SK-N-SH (cell line): ENCODE measurements at regions not wholly inside any gene's neighbourhood (a gene's known extent, or its start where the extent isn't known, plus 50 kb on each side); places are given as distances from the start of the nearest gene placed in this dataset.

Experiments
- CTCF ChIA-PET: fragments of 300-600, 350-600 bp; formaldehyde crosslinking; extraction: SDS; loops from one replicate; lab custom pipeline; 2021; lab: Yijun Ruan, JAX
- POLR2A ChIA-PET: fragments of 350-600 bp; sonication (Branson Sonifier 250); formaldehyde crosslinking; extraction: SDS; loops from one replicate; lab custom pipeline; 2020; ENCODE audit warnings: antibody characterized with exemption, inconsistent platforms; lab: Yijun Ruan, JAX
- DNase-seq: peaks from one replicate; pipeline ENCODE4 v3.0.0; 2012
- H2AFZ ChIP-seq: fragments of 200-600 bp; sonication (generic); 2 replicates; pipeline ENCODE4 v1.8.1; 2016; ENCODE audit warnings: antibody characterized with exemption, mild to moderate bottlenecking, low read depth
- H3F3A ChIP-seq: fragments of 200-600 bp; sonication (generic); replicated peaks from 2 replicates; pipeline ENCODE3; 2016; ENCODE audit warnings: antibody characterized with exemption, mild to moderate bottlenecking; ENCODE audit not compliant: insufficient read depth
- H3K27ac ChIP-seq, 2 experiments: fragments of 200-500 bp in 1 of 2; fragments of 200-600 bp in 1 of 2; sonication (Bioruptor generic) in 1 of 2; sonication (generic), shearing (Covaris generic) in 1 of 2; 2 replicates each; pipeline versions ENCODE4 v1.5.1 to v1.6.1; 2014 to 2016; ENCODE audit warnings: low read depth in 2 of 2, inconsistent platforms in 1 of 2, low read length in 1 of 2, mild to moderate bottlenecking in 1 of 2, mixed read lengths in 1 of 2
- H3K27me3 ChIP-seq: fragments of 200-600 bp; sonication (generic), shearing (Covaris generic); 2 replicates; pipeline ENCODE4 v1.6.1; 2016; ENCODE audit warnings: mixed run types; ENCODE audit not compliant: insufficient read depth
- H3K36me3 ChIP-seq, 2 experiments: fragments of 200-500 bp in 1 of 2; fragments of 200-600 bp in 1 of 2; sonication (Bioruptor generic) in 1 of 2; sonication (generic) in 1 of 2; replicated peaks in 1 of 2; 2 replicates each; pipeline versions ENCODE3 to v1.5.1; 2014 to 2016; ENCODE audit warnings: low read length in 1 of 2, mild to moderate bottlenecking in 1 of 2; ENCODE audit not compliant: insufficient read depth in 2 of 2, control insufficient read depth in 1 of 2
- H3K4me1 ChIP-seq, 2 experiments: fragments of 200-500 bp in 1 of 2; fragments of 200-600 bp in 1 of 2; sonication (Bioruptor generic) in 1 of 2; sonication (generic), shearing (Covaris generic) in 1 of 2; 2 replicates each; pipeline versions ENCODE4 v1.5.1 to v1.6.1; 2014 to 2016; ENCODE audit warnings: low read depth in 1 of 2, low read length in 1 of 2, mixed run types in 1 of 2; ENCODE audit not compliant: insufficient read depth in 2 of 2, control insufficient read depth in 1 of 2
- H3K4me2 ChIP-seq: fragments of 200-600 bp; sonication (generic), shearing (Covaris generic); 2 replicates; pipeline ENCODE4 v1.6.1; 2017; ENCODE audit warnings: mixed run types
- H3K4me3 ChIP-seq, 2 experiments: fragments of 200-500 bp in 1 of 2; fragments of 200-600 bp in 1 of 2; sonication (Bioruptor generic) in 1 of 2; sonication (generic), shearing (Covaris generic) in 1 of 2; 2 replicates each; pipeline versions ENCODE4 v1.5.1 to v1.8.1; 2014 to 2016; ENCODE audit warnings: low read depth in 2 of 2, inconsistent platforms in 1 of 2, low read length in 1 of 2, mild to moderate bottlenecking in 1 of 2, mixed read lengths in 1 of 2, moderate library complexity in 1 of 2
- H3K79me2 ChIP-seq: fragments of 200-600 bp; sonication (generic); 2 replicates; pipeline ENCODE4 v1.8.1; 2017; ENCODE audit warnings: mild to moderate bottlenecking; ENCODE audit not compliant: insufficient read depth
- H3K9ac ChIP-seq: fragments of 200-600 bp; sonication (generic); 2 replicates; pipeline ENCODE4 v1.6.1; 2017; ENCODE audit warnings: mixed run types
- H3K9me2 ChIP-seq: fragments of 200-600 bp; sonication (generic); 2 replicates; pipeline ENCODE4 v1.6.1; 2017; ENCODE audit warnings: mixed run types
- H3K9me3 ChIP-seq: fragments of 200-600 bp; sonication (generic); 2 replicates; pipeline ENCODE4 v1.6.1; 2017; ENCODE audit warnings: mixed run types, mild to moderate bottlenecking, moderate library complexity
- H4K20me1 ChIP-seq: fragments of 200-600 bp; sonication (generic); 2 replicates; pipeline ENCODE4 v1.6.1; 2017; ENCODE audit warnings: mild to moderate bottlenecking, mixed run types; ENCODE audit not compliant: insufficient read depth
- ELF1 ChIP-seq: IDR thresholded peaks from 2 replicates; pipeline ENCODE4 v1.4.0; 2012
- EZH2phosphoT487 ChIP-seq: fragments of 200-600 bp; sonication (generic); IDR thresholded peaks from 2 replicates; pipeline ENCODE4 v1.6.1; 2017; ENCODE audit warnings: low read depth, mixed run types, mild to moderate bottlenecking, antibody characterized with exemption, moderate library complexity, borderline replicate concordance
- FOXM1 ChIP-seq: IDR thresholded peaks from 2 replicates; pipeline ENCODE4 v1.4.0; 2012; ENCODE audit warnings: low read depth, mild to moderate bottlenecking
- MEF2A ChIP-seq: IDR thresholded peaks from 2 replicates; pipeline ENCODE4 v1.4.0; 2012; ENCODE audit warnings: low read depth, borderline replicate concordance
- NFIC ChIP-seq: IDR thresholded peaks from 2 replicates; pipeline ENCODE4 v1.4.0; 2012; ENCODE audit warnings: borderline replicate concordance
- RAD21 ChIP-seq: IDR thresholded peaks from 2 replicates; pipeline ENCODE4 v1.6.1; 2012; ENCODE audit warnings: mild to moderate bottlenecking, low read length
- RCOR1 ChIP-seq: fragments of 150-350 bp; IDR thresholded peaks from 2 replicates; pipeline ENCODE4 v1.6.1; 2017; ENCODE audit warnings: antibody characterized with exemption, low read length
- RFX5 ChIP-seq: IDR thresholded peaks from 2 replicates; pipeline ENCODE4 v1.6.1; 2012; ENCODE audit warnings: mild to moderate bottlenecking, improper control_type of control experiment, low read length
- TAF1 ChIP-seq: IDR thresholded peaks from 2 replicates; pipeline ENCODE4 v1.6.1; 2012; ENCODE audit warnings: low read depth, mild to moderate bottlenecking, low read length, moderate library complexity, borderline replicate concordance
- TCF12 ChIP-seq: IDR thresholded peaks from 2 replicates; pipeline ENCODE4 v1.4.0; 2012
- WGBS: methylation state at CpG from one replicate; pipeline ENCODE4 v1.1.6; 2017; ENCODE audit warnings: low lambda C conversion rate; 5-methylcytosine and 5-hydroxymethylcytosine counted together
- TF ChIP-seq, protein P1 (sequence below): fragments of 200-600 bp; sonication (generic); IDR thresholded peaks from 2 replicates; pipeline ENCODE4 v1.6.1; 2017; ENCODE audit warnings: antibody characterized with exemption, mild to moderate bottlenecking, moderate library complexity
- TF ChIP-seq, protein P2 (sequence below): IDR thresholded peaks from 2 replicates; pipeline ENCODE4 v1.4.0; 2012; ENCODE audit warnings: low read depth, borderline replicate concordance
- TF ChIP-seq, protein P3 (sequence below): IDR thresholded peaks from 2 replicates; pipeline ENCODE4 v1.6.1; 2012; ENCODE audit warnings: mild to moderate bottlenecking, low read depth, low read length, moderate library complexity
- TF ChIP-seq, protein P4 (sequence below): fragments of 150-350 bp; IDR thresholded peaks from 2 replicates; pipeline ENCODE4 v1.6.1; 2016; ENCODE audit warnings: mild to moderate bottlenecking, low read depth, low read length

DNA sequence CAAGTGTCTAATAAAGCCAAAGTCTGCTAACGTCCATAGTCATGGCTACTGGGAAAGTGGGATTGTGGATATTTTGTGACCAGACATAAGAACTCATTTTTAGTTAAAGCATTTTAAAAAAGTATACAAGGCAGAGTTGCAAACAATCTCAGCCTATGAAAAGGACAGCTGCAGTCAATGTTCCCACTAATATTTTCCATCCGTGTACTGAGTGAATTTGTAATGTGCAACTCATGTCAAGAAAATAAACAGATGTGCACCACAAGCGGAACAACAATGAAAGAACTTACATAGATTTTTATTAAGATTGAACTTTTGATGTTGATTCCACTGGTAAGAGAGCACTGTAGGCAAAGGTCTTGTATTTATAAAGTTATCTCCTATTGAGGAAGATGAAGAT lies 231.3 kb upstream of the SEMA6D start (continued):
- TF ChIP-seq RCOR1, result no peak
- no peak for TF ChIP-seq FOXM1
- TF ChIP-seq TAF1, result no peak

DNA sequence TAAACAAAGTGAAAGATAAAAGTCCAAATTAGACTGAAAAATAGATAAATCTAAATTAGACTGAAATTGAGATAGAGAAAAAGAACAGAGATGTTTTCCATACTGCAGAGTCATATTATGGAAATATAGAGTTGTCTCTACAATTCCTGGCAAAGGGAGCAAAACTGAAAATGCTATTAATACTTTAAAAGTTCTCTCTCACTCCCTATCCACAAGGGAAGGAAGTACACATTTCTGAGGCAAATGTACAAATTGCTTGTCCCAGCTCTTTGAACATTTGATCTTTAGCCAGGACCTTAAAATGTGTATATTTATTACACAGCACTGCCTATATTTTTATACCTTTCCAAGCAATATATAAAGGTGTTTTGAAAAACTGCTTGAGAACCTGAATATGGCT lies 225.1 kb upstream of the SEMA6D start:
- H3K27ac ChIP-seq, result no peak overlapping the region
- CTCF ChIA-PET, result interaction anchor here (1.0 kb wide), 1 partner anchor 125 kb away, joined by 4 read pairs; no protein-coding TSS in a partner anchor
- no peaks in the 10 kb centered on the region for H3K36me3 ChIP-seq
- no peaks in the 10 kb centered on the region for H4K20me1 ChIP-seq
- H3K9me3 ChIP-seq, result no peaks in the 10 kb centered on the region
- H3K4me2 ChIP-seq, result no peak overlapping the region
- H3K27me3 ChIP-seq, result no peaks in the 10 kb centered on the region
- no peaks in the 10 kb centered on the region for H3K79me2 ChIP-seq
- H2AFZ ChIP-seq, result no peak overlapping the region
- no peak overlapping the region for H3K4me3 ChIP-seq
- H3F3A ChIP-seq, result no peaks in the 10 kb centered on the region
- H3K9me2 ChIP-seq, result no peaks in the 10 kb centered on the region
- POLR2A ChIA-PET, result no interaction called here
- H3K9ac ChIP-seq, result no peak overlapping the region
- no peaks in the 10 kb centered on the region for H3K4me1 ChIP-seq
- DNase-seq, result no peak
- no peak for TF ChIP-seq TCF12
- no peak for TF ChIP-seq ELF1
- no peak for TF ChIP-seq MEF2A
- TF ChIP-seq, protein P1, sequence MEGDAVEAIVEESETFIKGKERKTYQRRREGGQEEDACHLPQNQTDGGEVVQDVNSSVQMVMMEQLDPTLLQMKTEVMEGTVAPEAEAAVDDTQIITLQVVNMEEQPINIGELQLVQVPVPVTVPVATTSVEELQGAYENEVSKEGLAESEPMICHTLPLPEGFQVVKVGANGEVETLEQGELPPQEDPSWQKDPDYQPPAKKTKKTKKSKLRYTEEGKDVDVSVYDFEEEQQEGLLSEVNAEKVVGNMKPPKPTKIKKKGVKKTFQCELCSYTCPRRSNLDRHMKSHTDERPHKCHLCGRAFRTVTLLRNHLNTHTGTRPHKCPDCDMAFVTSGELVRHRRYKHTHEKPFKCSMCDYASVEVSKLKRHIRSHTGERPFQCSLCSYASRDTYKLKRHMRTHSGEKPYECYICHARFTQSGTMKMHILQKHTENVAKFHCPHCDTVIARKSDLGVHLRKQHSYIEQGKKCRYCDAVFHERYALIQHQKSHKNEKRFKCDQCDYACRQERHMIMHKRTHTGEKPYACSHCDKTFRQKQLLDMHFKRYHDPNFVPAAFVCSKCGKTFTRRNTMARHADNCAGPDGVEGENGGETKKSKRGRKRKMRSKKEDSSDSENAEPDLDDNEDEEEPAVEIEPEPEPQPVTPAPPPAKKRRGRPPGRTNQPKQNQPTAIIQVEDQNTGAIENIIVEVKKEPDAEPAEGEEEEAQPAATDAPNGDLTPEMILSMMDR, result no peak
- TF ChIP-seq RFX5, result no peak
- no peak for TF ChIP-seq FOXM1
- TF ChIP-seq, protein P2, sequence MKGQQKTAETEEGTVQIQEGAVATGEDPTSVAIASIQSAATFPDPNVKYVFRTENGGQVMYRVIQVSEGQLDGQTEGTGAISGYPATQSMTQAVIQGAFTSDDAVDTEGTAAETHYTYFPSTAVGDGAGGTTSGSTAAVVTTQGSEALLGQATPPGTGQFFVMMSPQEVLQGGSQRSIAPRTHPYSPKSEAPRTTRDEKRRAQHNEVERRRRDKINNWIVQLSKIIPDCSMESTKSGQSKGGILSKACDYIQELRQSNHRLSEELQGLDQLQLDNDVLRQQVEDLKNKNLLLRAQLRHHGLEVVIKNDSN, result no peak
- no peak for TF ChIP-seq RCOR1
- TF ChIP-seq NFIC, result no peak

DNA sequence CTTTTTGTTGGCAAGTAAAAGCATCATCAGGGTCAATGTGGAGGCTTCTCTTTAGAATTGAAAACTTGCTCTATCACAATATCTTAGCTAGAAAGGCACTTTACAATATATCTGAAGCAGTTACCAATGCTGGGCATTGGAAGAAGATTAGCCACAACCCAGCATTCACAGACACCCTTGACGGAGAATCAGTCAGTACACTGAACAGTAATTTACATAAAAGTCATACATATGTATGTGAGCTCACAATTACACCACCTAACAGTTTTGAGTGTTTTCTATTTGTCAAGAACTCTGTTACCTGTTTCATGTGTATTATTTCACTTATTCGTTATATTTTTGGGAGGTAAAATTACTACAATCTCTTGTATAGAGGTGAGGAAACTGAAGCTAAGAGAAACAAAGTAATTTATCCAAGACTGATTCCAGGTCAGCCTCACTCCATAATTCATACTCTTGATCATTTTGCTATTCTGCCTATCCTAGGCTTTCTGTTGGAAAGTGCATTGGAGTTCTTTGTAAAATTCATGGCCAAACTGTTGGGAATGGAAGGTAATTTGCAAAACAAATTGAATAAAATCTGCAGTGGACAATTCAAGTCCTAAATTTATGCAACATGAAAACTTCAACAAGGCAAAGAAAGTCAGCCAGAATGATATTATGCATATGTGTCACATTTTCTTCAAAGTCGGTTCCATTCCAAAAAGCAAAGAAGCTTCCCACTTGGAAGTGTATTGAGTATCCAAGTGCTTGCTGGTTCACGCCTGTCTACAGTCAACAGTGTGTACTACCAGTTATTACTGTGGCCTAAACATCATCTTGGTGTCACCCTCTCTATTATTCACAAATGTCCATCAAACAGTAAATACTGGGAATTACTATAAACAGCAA lies 223.7 kb upstream of the SEMA6D start:
- 74% methylated on average over 4 of the region's 4 CpGs for WGBS
- no peak overlapping the region for H3K9ac ChIP-seq
- no peaks in the 10 kb centered on the region for H3K9me3 ChIP-seq
- H3F3A ChIP-seq, result no peaks in the 10 kb centered on the region
- no peak overlapping the region for H3K4me2 ChIP-seq
- H3K27ac ChIP-seq, result no peak overlapping the region
- no peak for DNase-seq
- H3K4me1 ChIP-seq, result no peaks in the 10 kb centered on the region
- H3K27me3 ChIP-seq, result no peaks in the 10 kb centered on the region
- CTCF ChIA-PET, result interaction anchor here (0.7 kb wide), 1 partner anchor 494 kb away, joined by 3 read pairs; no protein-coding TSS in a partner anchor
- H4K20me1 ChIP-seq, result no peaks in the 10 kb centered on the region
- POLR2A ChIA-PET, result no interaction called here
- H3K36me3 ChIP-seq, result no peaks in the 10 kb centered on the region
- H2AFZ ChIP-seq, result no peak overlapping the region
- H3K9me2 ChIP-seq, result no peaks in the 10 kb centered on the region
- H3K4me3 ChIP-seq, result no peak overlapping the region
- H3K79me2 ChIP-seq, result no peaks in the 10 kb centered on the region
- TF ChIP-seq, protein P3, sequence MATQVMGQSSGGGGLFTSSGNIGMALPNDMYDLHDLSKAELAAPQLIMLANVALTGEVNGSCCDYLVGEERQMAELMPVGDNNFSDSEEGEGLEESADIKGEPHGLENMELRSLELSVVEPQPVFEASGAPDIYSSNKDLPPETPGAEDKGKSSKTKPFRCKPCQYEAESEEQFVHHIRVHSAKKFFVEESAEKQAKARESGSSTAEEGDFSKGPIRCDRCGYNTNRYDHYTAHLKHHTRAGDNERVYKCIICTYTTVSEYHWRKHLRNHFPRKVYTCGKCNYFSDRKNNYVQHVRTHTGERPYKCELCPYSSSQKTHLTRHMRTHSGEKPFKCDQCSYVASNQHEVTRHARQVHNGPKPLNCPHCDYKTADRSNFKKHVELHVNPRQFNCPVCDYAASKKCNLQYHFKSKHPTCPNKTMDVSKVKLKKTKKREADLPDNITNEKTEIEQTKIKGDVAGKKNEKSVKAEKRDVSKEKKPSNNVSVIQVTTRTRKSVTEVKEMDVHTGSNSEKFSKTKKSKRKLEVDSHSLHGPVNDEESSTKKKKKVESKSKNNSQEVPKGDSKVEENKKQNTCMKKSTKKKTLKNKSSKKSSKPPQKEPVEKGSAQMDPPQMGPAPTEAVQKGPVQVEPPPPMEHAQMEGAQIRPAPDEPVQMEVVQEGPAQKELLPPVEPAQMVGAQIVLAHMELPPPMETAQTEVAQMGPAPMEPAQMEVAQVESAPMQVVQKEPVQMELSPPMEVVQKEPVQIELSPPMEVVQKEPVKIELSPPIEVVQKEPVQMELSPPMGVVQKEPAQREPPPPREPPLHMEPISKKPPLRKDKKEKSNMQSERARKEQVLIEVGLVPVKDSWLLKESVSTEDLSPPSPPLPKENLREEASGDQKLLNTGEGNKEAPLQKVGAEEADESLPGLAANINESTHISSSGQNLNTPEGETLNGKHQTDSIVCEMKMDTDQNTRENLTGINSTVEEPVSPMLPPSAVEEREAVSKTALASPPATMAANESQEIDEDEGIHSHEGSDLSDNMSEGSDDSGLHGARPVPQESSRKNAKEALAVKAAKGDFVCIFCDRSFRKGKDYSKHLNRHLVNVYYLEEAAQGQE, result no peak
- no peak for TF ChIP-seq RAD21
- TF ChIP-seq EZH2phosphoT487, result no peak
- no peak for TF ChIP-seq NFIC
- TF ChIP-seq ELF1, result no peak
- TF ChIP-seq, protein P2, result no peak
- TF ChIP-seq, protein P4, sequence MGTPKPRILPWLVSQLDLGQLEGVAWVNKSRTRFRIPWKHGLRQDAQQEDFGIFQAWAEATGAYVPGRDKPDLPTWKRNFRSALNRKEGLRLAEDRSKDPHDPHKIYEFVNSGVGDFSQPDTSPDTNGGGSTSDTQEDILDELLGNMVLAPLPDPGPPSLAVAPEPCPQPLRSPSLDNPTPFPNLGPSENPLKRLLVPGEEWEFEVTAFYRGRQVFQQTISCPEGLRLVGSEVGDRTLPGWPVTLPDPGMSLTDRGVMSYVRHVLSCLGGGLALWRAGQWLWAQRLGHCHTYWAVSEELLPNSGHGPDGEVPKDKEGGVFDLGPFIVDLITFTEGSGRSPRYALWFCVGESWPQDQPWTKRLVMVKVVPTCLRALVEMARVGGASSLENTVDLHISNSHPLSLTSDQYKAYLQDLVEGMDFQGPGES, result no peak
- no peak for TF ChIP-seq RCOR1
